ENCODE measurements at regions not wholly inside any gene's neighbourhood (a gene's known extent, or its start where the extent isn't known, plus 50 kb on each side); places are given as distances from the start of the nearest gene placed in this dataset.
"Not testable (repeated sequence)": the region's sequence is repeated elsewhere in the genome, so short reads cannot be mapped to it uniquely, and the experiment has no call there.

GRCh38 chr14:105668471-105669230, 142.3 kb downstream of the TMEM121 start:
- WGBS (ENCODE audit: extremely low coverage, insufficient coverage, insufficient read length), result no CpG with 5 or more reads among the region's 29 CpGs
- not testable (repeated sequence) for H4K91ac ChIP-seq (ENCODE audit: low read depth, low read length); H3K23ac ChIP-seq (ENCODE audit: low read length); H2AK5ac ChIP-seq (ENCODE audit: low read length); H2BK120ac ChIP-seq (ENCODE audit: insufficient read depth, low read length, poor library complexity); H4K8ac ChIP-seq (ENCODE audit: low read depth, low read length); H3K36me3 ChIP-seq (ENCODE audit: control insufficient read depth in 1 of 2, insufficient read depth in 2 of 2, low read length in 2 of 2); H4K12ac ChIP-seq (ENCODE audit: low read depth, low read length); H3K79me2 ChIP-seq (ENCODE audit: control insufficient read depth, insufficient read depth, low read length, poor library complexity); H3K27me3 ChIP-seq (ENCODE audit: insufficient read depth, low read length); H3K27ac ChIP-seq (ENCODE audit: low read depth, low read length); H2BK12ac ChIP-seq (ENCODE audit: low read length); H3K4me2 ChIP-seq (ENCODE audit: low read length); DNase-seq; H2AFZ ChIP-seq (ENCODE audit: insufficient read depth, low read length, poor library complexity); H3K4me3 ChIP-seq (ENCODE audit: low read depth, low read length); H3K79me1 ChIP-seq (ENCODE audit: low read length); H3K4ac ChIP-seq (ENCODE audit: low read depth, low read length); H3K18ac ChIP-seq (ENCODE audit: low read length); H3K9ac ChIP-seq (ENCODE audit: low read length); H2BK5ac ChIP-seq (ENCODE audit: low read depth, low read length, poor library complexity); H3K4me1 ChIP-seq (ENCODE audit: control insufficient read depth in 1 of 2, insufficient read depth in 2 of 2, low read length in 2 of 2); H3K14ac ChIP-seq (ENCODE audit: low read length)
- H3K9me3 ChIP-seq (ENCODE audit: insufficient read depth, low read depth, low read length), result peaks cover 56% of the 10 kb centered on the region

GRCh38 chr14:105669231-105669610, 142.8 kb downstream of the TMEM121 start:
- H3K79me2 ChIP-seq (ENCODE audit: control insufficient read depth, insufficient read depth, low read length, poor library complexity); H3K4me1 ChIP-seq (ENCODE audit: control insufficient read depth in 1 of 2, insufficient read depth in 2 of 2, low read length in 2 of 2); H4K12ac ChIP-seq (ENCODE audit: low read depth, low read length); H3K18ac ChIP-seq (ENCODE audit: low read length); H3K14ac ChIP-seq (ENCODE audit: low read length); H2AFZ ChIP-seq (ENCODE audit: insufficient read depth, low read length, poor library complexity); H3K9ac ChIP-seq (ENCODE audit: low read length); H3K36me3 ChIP-seq (ENCODE audit: control insufficient read depth in 1 of 2, insufficient read depth in 2 of 2, low read length in 2 of 2); DNase-seq; H3K4me3 ChIP-seq (ENCODE audit: low read depth, low read length); H2BK12ac ChIP-seq (ENCODE audit: low read length); H2BK120ac ChIP-seq (ENCODE audit: insufficient read depth, low read length, poor library complexity); H3K23ac ChIP-seq (ENCODE audit: low read length); H4K91ac ChIP-seq (ENCODE audit: low read depth, low read length); H4K8ac ChIP-seq (ENCODE audit: low read depth, low read length); H3K4ac ChIP-seq (ENCODE audit: low read depth, low read length); H2BK5ac ChIP-seq (ENCODE audit: low read depth, low read length, poor library complexity); H3K27ac ChIP-seq (ENCODE audit: low read depth, low read length); H3K4me2 ChIP-seq (ENCODE audit: low read length); H3K79me1 ChIP-seq (ENCODE audit: low read length); H2AK5ac ChIP-seq (ENCODE audit: low read length); H3K27me3 ChIP-seq (ENCODE audit: insufficient read depth, low read length): not testable (repeated sequence)
- whole genome bisulfite sequencing (ENCODE audit: extremely low coverage, insufficient coverage, insufficient read length), result no CpG with 5 or more reads among the region's 7 CpGs
- peaks cover 53% of the 10 kb centered on the region for H3K9me3 ChIP-seq (ENCODE audit: insufficient read depth, low read depth, low read length)

GRCh38 chr14:105669646-105670045, 143.3 kb downstream of the TMEM121 start:
- no CpG with 5 or more reads among the region's 16 CpGs for WGBS (ENCODE audit: extremely low coverage, insufficient coverage, insufficient read length)
- not testable (repeated sequence) for H2BK12ac ChIP-seq (ENCODE audit: low read length); H3K4me2 ChIP-seq (ENCODE audit: low read length); H3K79me1 ChIP-seq (ENCODE audit: low read length); H3K14ac ChIP-seq (ENCODE audit: low read length); H2AFZ ChIP-seq (ENCODE audit: insufficient read depth, low read length, poor library complexity); H3K4me3 ChIP-seq (ENCODE audit: low read depth, low read length); H2BK5ac ChIP-seq (ENCODE audit: low read depth, low read length, poor library complexity); H3K79me2 ChIP-seq (ENCODE audit: control insufficient read depth, insufficient read depth, low read length, poor library complexity); H4K8ac ChIP-seq (ENCODE audit: low read depth, low read length); H3K36me3 ChIP-seq (ENCODE audit: control insufficient read depth in 1 of 2, insufficient read depth in 2 of 2, low read length in 2 of 2); H4K91ac ChIP-seq (ENCODE audit: low read depth, low read length); H4K12ac ChIP-seq (ENCODE audit: low read depth, low read length); H2AK5ac ChIP-seq (ENCODE audit: low read length); H3K9ac ChIP-seq (ENCODE audit: low read length); H2BK120ac ChIP-seq (ENCODE audit: insufficient read depth, low read length, poor library complexity); H3K4me1 ChIP-seq (ENCODE audit: control insufficient read depth in 1 of 2, insufficient read depth in 2 of 2, low read length in 2 of 2); H3K27ac ChIP-seq (ENCODE audit: low read depth, low read length); DNase-seq; H3K23ac ChIP-seq (ENCODE audit: low read length); H3K4ac ChIP-seq (ENCODE audit: low read depth, low read length); H3K27me3 ChIP-seq (ENCODE audit: insufficient read depth, low read length); H3K18ac ChIP-seq (ENCODE audit: low read length)
- H3K9me3 ChIP-seq (ENCODE audit: insufficient read depth, low read depth, low read length), result peaks cover 49% of the 10 kb centered on the region

- not testable (repeated sequence) for H4K91ac ChIP-seq (ENCODE audit: low read depth, low read length); H3K4ac ChIP-seq (ENCODE audit: low read depth, low read length); H3K4me2 ChIP-seq (ENCODE audit: low read length); H3K27ac ChIP-seq (ENCODE audit: low read depth, low read length); H2AFZ ChIP-seq (ENCODE audit: insufficient read depth, low read length, poor library complexity); H3K79me1 ChIP-seq (ENCODE audit: low read length); H2BK12ac ChIP-seq (ENCODE audit: low read length); H4K12ac ChIP-seq (ENCODE audit: low read depth, low read length); H2BK5ac ChIP-seq (ENCODE audit: low read depth, low read length, poor library complexity); H3K4me3 ChIP-seq (ENCODE audit: low read depth, low read length); H3K4me1 ChIP-seq (ENCODE audit: control insufficient read depth in 1 of 2, insufficient read depth in 2 of 2, low read length in 2 of 2); H3K27me3 ChIP-seq (ENCODE audit: insufficient read depth, low read length); H3K23ac ChIP-seq (ENCODE audit: low read length); H2AK5ac ChIP-seq (ENCODE audit: low read length); H3K36me3 ChIP-seq (ENCODE audit: control insufficient read depth in 1 of 2, insufficient read depth in 2 of 2, low read length in 2 of 2); H3K18ac ChIP-seq (ENCODE audit: low read length); H4K8ac ChIP-seq (ENCODE audit: low read depth, low read length); H2BK120ac ChIP-seq (ENCODE audit: insufficient read depth, low read length, poor library complexity); H3K14ac ChIP-seq (ENCODE audit: low read length); H3K9ac ChIP-seq (ENCODE audit: low read length); DNase-seq; H3K79me2 ChIP-seq (ENCODE audit: control insufficient read depth, insufficient read depth, low read length, poor library complexity)
- H3K9me3 ChIP-seq (ENCODE audit: insufficient read depth, low read depth, low read length), result peaks cover 24% of the 10 kb centered on the region
- no CpG with 5 or more reads among the region's 55 CpGs for WGBS (ENCODE audit: extremely low coverage, insufficient coverage, insufficient read length)
These were observed 146.2 kb downstream of the TMEM121 start for GRCh38 chr14:105672450-105673200.
